Thoracic aorta (tissue), 2 donors: ENCODE measurements at regions not wholly inside any gene's neighbourhood (a gene's known extent, or its start where the extent isn't known, plus 50 kb on each side); places are given as distances from the start of the nearest gene placed in this dataset.

Experiments used
- ATAC-seq: fragments of 150-250 bp; one replicate; pipeline ENCODE4 v1.8.0; 2017; ENCODE audit warnings: low read depth; ENCODE audit not compliant: insufficient number of reproducible peaks, low FRiP score
- DNase-seq: peaks from one replicate; pipeline ENCODE4 v3.0.0-alpha.2; 2020; ENCODE audit warnings: low spot score
- H3K27ac ChIP-seq, 2 donors: fragments of 200-600 bp; sonication (generic); 1 replicate in 1 of 2; 2 replicates in 1 of 2; pipeline ENCODE4 v1.5.1; 2016; ENCODE audit warnings: mild to moderate bottlenecking in 2 of 2, moderate library complexity in 2 of 2
- H3K27me3 ChIP-seq: fragments of 200-600 bp; sonication (generic); replicated peaks from 2 replicates; pipeline ENCODE4 v1.6.0; 2016; ENCODE audit warnings: mild to moderate bottlenecking; ENCODE audit not compliant: insufficient read depth
- H3K36me3 ChIP-seq: fragments of 200-600 bp; sonication (generic); one replicate; pipeline ENCODE4 v1.5.1; 2016
- H3K4me1 ChIP-seq, 2 donors: fragments of 200-600 bp; sonication (generic); 1 replicate in 1 of 2; 2 replicates in 1 of 2; pipeline versions ENCODE4 v1.5.1 to v1.6.0; 2016; ENCODE audit warnings: low read depth in 2 of 2, mild to moderate bottlenecking in 1 of 2; ENCODE audit not compliant: control insufficient read depth in 1 of 2
- H3K4me3 ChIP-seq: fragments of 200-600 bp; sonication (generic); 2 replicates; pipeline ENCODE4 v1.5.1; 2016; ENCODE audit warnings: mild to moderate bottlenecking
- H3K9me3 ChIP-seq: fragments of 200-600 bp; sonication (generic); 2 replicates; pipeline ENCODE4 v1.5.1; 2016
- CTCF ChIP-seq: fragments of 200-600 bp; sonication (generic); IDR thresholded peaks from one replicate; pipeline ENCODE4 v1.5.1; 2019; ENCODE audit warnings: antibody characterized with exemption

GRCh38 chr21:16502273-16502672 lies 772.5 kb downstream of the USP25 start:
- Histone ChIP-seq H3K27ac (no peak overlapping the region), H3K36me3 (no peaks in the 10 kb centered on the region), H3K9me3 (no peaks in the 10 kb centered on the region), H3K27me3 (no peaks in the 10 kb centered on the region), H3K4me1 (no peaks in the 10 kb centered on the region), H3K4me3 (no peak overlapping the region)
- ATAC-seq (no peak), DNase-seq (no peak)
- TF ChIP-seq CTCF, result no peak

- H3K27me3 ChIP-seq, result no peaks in the 10 kb centered on the region
- H3K4me3 ChIP-seq, result no peak overlapping the region
- H3K4me1 ChIP-seq, result no peaks in the 10 kb centered on the region
- no peaks in the 10 kb centered on the region for H3K9me3 ChIP-seq
- H3K27ac ChIP-seq, result no peak overlapping the region
- ATAC-seq (no peak), DNase-seq (no peak)
- TF ChIP-seq CTCF, result no peak
- no peaks in the 10 kb centered on the region for H3K36me3 ChIP-seq
Measured at GRCh38 chr21:16502897-16503296, 773.1 kb downstream of the USP25 start.

DNA sequence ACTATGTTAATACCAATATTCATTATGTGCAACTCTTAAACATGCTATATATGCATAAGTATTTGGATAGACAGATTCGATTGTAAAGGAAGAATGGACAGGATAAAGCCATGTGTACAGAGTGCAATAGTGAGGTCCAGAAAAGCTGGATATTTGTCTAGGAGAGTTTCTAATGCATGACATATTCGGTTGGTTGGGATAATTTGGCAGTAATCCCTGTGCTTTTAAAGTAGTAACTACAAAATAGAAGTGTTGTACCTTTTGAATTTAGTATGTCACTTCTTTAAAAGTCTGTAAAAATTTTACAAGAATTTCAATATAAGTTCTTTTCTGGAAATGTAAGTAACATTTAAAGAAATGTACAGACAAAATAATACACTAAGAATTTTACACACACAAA lies 774.5 kb downstream of the USP25 start:
- no peak for DNase-seq
- no peak for ATAC-seq
- Histone ChIP-seq H3K27me3 (no peaks in the 10 kb centered on the region), H3K9me3 (no peaks in the 10 kb centered on the region), H3K4me1 (peaks cover 0 to under 1% of the 10 kb centered on the region in 2 donors), H3K4me3 (no peak overlapping the region), H3K36me3 (no peaks in the 10 kb centered on the region), H3K27ac (no peak overlapping the region)
- no peak for TF ChIP-seq CTCF

- Histone ChIP-seq H3K9me3 (no peaks in the 10 kb centered on the region), H3K36me3 (no peaks in the 10 kb centered on the region), H3K4me1 (peaks cover 0 to 5% of the 10 kb centered on the region in 2 donors), H3K27ac (no peak overlapping the region), H3K27me3 (no peaks in the 10 kb centered on the region), H3K4me3 (no peak overlapping the region)
- TF ChIP-seq CTCF, result no peak
- ATAC-seq (no peak), DNase-seq (no peak)
Measured at GRCh38 chr21:16504766-16505165, 775.0 kb downstream of the USP25 start.

DNA sequence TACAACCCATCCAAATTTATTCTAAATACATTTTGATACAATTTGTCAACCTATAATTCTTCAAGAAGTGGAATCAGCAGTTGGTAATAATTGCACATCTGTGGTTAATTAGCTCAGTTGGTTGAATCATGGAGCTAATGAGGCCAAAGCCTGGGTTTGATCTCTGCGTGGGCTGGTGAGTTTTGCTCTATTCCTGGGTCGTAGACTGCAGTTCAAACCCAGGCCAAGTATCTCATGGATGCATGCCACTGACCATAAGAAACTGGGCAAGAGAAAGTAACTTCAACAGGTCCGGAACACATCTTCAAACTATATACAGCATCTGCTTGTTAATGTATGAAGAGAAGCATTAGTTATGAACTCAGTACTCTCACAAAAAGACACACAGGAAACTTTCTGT lies 779.7 kb downstream of the USP25 start:
- ATAC-seq (no peak), DNase-seq (no peak)
- Histone ChIP-seq H3K36me3 (no peaks in the 10 kb centered on the region), H3K27ac (no peak overlapping the region), H3K27me3 (no peaks in the 10 kb centered on the region), H3K4me1 (peaks cover 0 to 6% of the 10 kb centered on the region in 2 donors), H3K9me3 (no peaks in the 10 kb centered on the region), H3K4me3 (no peak overlapping the region)
- TF ChIP-seq CTCF, result no peak
